HepG2 (cell line): ENCODE measurements at regions not wholly inside any gene's neighbourhood (a gene's known extent, or its start where the extent isn't known, plus 50 kb on each side); places are given as distances from the start of the nearest gene placed in this dataset.

Experiments
- ATAC-seq: fragments of 200-7000 bp; cut with Tn5 transposase; 3 replicates; pipeline ENCODE4 v1.9.1; 2020; ENCODE audit warnings: mild to moderate bottlenecking, moderate library complexity
- BruUV-seq: library from RNA; stranded (reverse); fragments of 400-500 nt; replicated peaks from 2 replicates; lab custom pipeline; 2021; lab: Mats Ljungman, UMichigan
- CTCF ChIA-PET: fragments of 300-600 bp; formaldehyde crosslinking; extraction: SDS; loops from one replicate; lab custom pipeline; 2021; ENCODE audit warnings: low total read pairs, inconsistent platforms, low intra/inter-chr PET ratio; lab: Yijun Ruan, JAX
- POLR2A ChIA-PET: fragments of 350-600 bp; sonication (Branson Sonifier 250); formaldehyde crosslinking; loops from one replicate; lab custom pipeline; 2020; ENCODE audit warnings: antibody characterized with exemption, inconsistent platforms; lab: Yijun Ruan, JAX
- DNase-seq: peaks from one replicate; pipeline ENCODE4 v3.0.0-alpha.2; 2015; ENCODE audit warnings: low spot score
- FAIRE-seq: peaks from 3 replicates; lab custom pipeline; 2011; peaks lifted over from hg19 to GRCh38; lab: Jason Lieb, UNC
- H2AFZ ChIP-seq: one replicate; pipeline ENCODE4 v1.6.1; 2011; ENCODE audit warnings: low read length, inconsistent platforms
- H3K27ac ChIP-seq: fragments of 300-600 bp; 3 replicates; pipeline ENCODE4 v1.8.0; 2011; ENCODE audit warnings: mixed run types, mild to moderate bottlenecking, mixed read lengths, low read length, inconsistent platforms; ENCODE audit not compliant: insufficient read depth; ENCODE audit errors: extremely low read length
- H3K27me3 ChIP-seq, 2 experiments: fragments of 200-600 bp in 1 of 2; 2 replicates in 1 of 2; 3 replicates in 1 of 2; pipeline versions ENCODE4 v1.6.0 to v1.8.0; 2011; ENCODE audit warnings: low read length in 2 of 2, mild to moderate bottlenecking in 2 of 2, moderate library complexity in 2 of 2, inconsistent platforms in 1 of 2; ENCODE audit not compliant: insufficient read depth in 2 of 2, control insufficient read depth in 1 of 2
- H3K36me3 ChIP-seq, 2 experiments: fragments of 200-600 bp in 1 of 2; replicated peaks in 1 of 2; 2 replicates in 1 of 2; 3 replicates in 1 of 2; pipeline versions ENCODE4 v1.5.1 to v1.8.0; 2011; ENCODE audit warnings: low read length in 2 of 2, inconsistent platforms in 1 of 2; ENCODE audit not compliant: insufficient read depth in 2 of 2, control insufficient read depth in 1 of 2
- H3K4me1 ChIP-seq: 2 replicates; pipeline ENCODE4 v1.5.1; 2012; ENCODE audit warnings: low read length, inconsistent platforms; ENCODE audit not compliant: insufficient read depth
- H3K4me2 ChIP-seq: 2 replicates; pipeline ENCODE4 v1.6.0; 2011; ENCODE audit warnings: low read depth, low read length, inconsistent platforms
- H3K4me3 ChIP-seq, 3 experiments: fragments of 200-600 bp in 1 of 3; sonication (generic), shearing (Covaris generic) in 1 of 3; replicated peaks in 1 of 3; 2 replicates each; pipeline ENCODE4 v1.5.1; 2011 to 2016; ENCODE audit warnings: low read length in 3 of 3, inconsistent platforms in 2 of 3, low read depth in 2 of 3, mild to moderate bottlenecking in 2 of 3, control low read depth in 1 of 3, mixed read lengths in 1 of 3; ENCODE audit not compliant: insufficient read depth in 1 of 3
- H3K79me2 ChIP-seq: one replicate; pipeline ENCODE4 v1.6.1; 2011; ENCODE audit warnings: low read length, inconsistent platforms; ENCODE audit not compliant: insufficient read depth
- H3K9ac ChIP-seq: 2 replicates; pipeline ENCODE4 v1.6.0; 2011; ENCODE audit warnings: mild to moderate bottlenecking, low read depth, low read length, inconsistent platforms; ENCODE audit not compliant: insufficient read depth
- H3K9me3 ChIP-seq: 2 replicates; pipeline ENCODE4 v1.5.1; 2012; ENCODE audit warnings: mild to moderate bottlenecking, low read length
- H4K20me1 ChIP-seq: 2 replicates; pipeline ENCODE4 v1.6.0; 2011; ENCODE audit warnings: inconsistent platforms, mild to moderate bottlenecking, low read length, moderate library complexity; ENCODE audit not compliant: insufficient read depth
- DPF2 ChIP-seq: sonication (generic); formaldehyde crosslinking; IDR thresholded peaks from 2 replicates; pipeline ENCODE4 v1.4.0; 2020; ENCODE audit warnings: mild to moderate bottlenecking, low read depth, missing genetic modification reagents, borderline replicate concordance
- GATA4 ChIP-seq: sonication (generic); IDR thresholded peaks from 2 replicates; pipeline ENCODE4 v1.6.1; 2016; ENCODE audit warnings: antibody characterized with exemption, low read depth, borderline replicate concordance
- JARID2 ChIP-seq: sonication (generic); formaldehyde crosslinking; IDR thresholded peaks from 2 replicates; pipeline ENCODE4 v1.8.1; 2023; ENCODE audit warnings: missing genetic modification reagents, inconsistent platforms; ENCODE audit not compliant: insufficient replicate concordance
- SIX1 ChIP-seq: sonication (generic); formaldehyde crosslinking; IDR thresholded peaks from 2 replicates; pipeline ENCODE4 v1.4.0; 2020; ENCODE audit warnings: missing genetic modification reagents, borderline replicate concordance
- ZNF660 ChIP-seq: sonication (generic); formaldehyde crosslinking; IDR thresholded peaks from 2 replicates; pipeline ENCODE4 v1.5.1; 2020; ENCODE audit warnings: mild to moderate bottlenecking, low read depth, missing genetic modification reagents, borderline replicate concordance
- ZSCAN30 ChIP-seq: sonication (generic); formaldehyde crosslinking; IDR thresholded peaks from 2 replicates; pipeline ENCODE4 v1.5.0; 2020; ENCODE audit warnings: mild to moderate bottlenecking, missing genetic modification reagents
- WGBS: methylation state at CpG from one replicate; pipeline ENCODE4 v1.1.6; 2017; ENCODE audit warnings: low lambda C conversion rate; 5-methylcytosine and 5-hydroxymethylcytosine counted together
- in situ Hi-C: cut with HindIII; loops from 2 replicates; pipeline ENCODE4 v1.10.0; 2017; ENCODE audit warnings: low pct_unique_long_range_greater_than_20kb; ENCODE audit not compliant: extremely low pct_ligation_motif_present
- intact Hi-C: fragments of 100-400 bp; cut with micrococcal nuclease; formaldehyde crosslinking; loops from one replicate; pipeline ENCODE4 v1.10.0; 2022; ENCODE audit not compliant: unreplicated experiment
- TF ChIP-seq, protein P1 (sequence below): sonication (generic); formaldehyde crosslinking; IDR thresholded peaks from 2 replicates; pipeline ENCODE4 v1.5.0; 2020; ENCODE audit warnings: mild to moderate bottlenecking, low read depth, missing genetic modification reagents, borderline replicate concordance
- TF ChIP-seq, protein P2 (sequence below): IDR thresholded peaks from 2 replicates; pipeline ENCODE4 v1.6.1; 2016; ENCODE audit warnings: missing biosample characterization, missing genetic modification reagents, low read depth

DNA sequence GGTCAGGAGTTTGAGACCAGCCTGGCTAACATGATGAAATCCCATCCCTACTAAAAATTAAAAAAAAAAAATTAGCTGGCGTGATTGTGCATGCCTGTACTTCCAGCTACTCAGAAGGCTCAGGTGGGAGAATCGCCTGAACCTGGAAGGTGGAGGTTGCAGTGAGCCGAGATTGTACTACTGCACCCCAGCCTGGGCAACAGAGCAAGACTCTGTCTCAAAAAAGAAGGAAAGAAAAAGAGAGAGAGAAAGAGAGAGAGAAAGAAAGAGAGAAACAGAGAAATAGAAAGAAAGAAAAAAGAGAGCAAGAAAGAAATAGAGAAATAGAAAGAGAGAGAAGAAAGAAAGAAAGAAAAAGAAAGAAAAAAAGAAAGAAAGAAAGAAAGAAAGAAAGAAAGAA, 292.8 kb upstream of the KLF6 start:
- H3K9ac ChIP-seq: no peak overlapping the region
- no peak overlapping the region for H3K27ac ChIP-seq
- 5% methylated on average over 3 of the region's 3 CpGs for WGBS
- CTCF ChIA-PET: no interaction called here
- no peaks in the 10 kb centered on the region for H3K79me2 ChIP-seq
- H3K4me3 ChIP-seq: no peak overlapping the region
- POLR2A ChIA-PET: no interaction called here
- TF ChIP-seq ZNF660 (CRISPR knock-in tag): no peak
- TF ChIP-seq, protein P1, sequence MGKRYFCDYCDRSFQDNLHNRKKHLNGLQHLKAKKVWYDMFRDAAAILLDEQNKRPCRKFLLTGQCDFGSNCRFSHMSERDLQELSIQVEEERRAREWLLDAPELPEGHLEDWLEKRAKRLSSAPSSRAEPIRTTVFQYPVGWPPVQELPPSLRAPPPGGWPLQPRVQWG (CRISPR knock-in tag): no peak
- TF ChIP-seq GATA4: no peak
- TF ChIP-seq SIX1: no peak
- TF ChIP-seq, protein P2, sequence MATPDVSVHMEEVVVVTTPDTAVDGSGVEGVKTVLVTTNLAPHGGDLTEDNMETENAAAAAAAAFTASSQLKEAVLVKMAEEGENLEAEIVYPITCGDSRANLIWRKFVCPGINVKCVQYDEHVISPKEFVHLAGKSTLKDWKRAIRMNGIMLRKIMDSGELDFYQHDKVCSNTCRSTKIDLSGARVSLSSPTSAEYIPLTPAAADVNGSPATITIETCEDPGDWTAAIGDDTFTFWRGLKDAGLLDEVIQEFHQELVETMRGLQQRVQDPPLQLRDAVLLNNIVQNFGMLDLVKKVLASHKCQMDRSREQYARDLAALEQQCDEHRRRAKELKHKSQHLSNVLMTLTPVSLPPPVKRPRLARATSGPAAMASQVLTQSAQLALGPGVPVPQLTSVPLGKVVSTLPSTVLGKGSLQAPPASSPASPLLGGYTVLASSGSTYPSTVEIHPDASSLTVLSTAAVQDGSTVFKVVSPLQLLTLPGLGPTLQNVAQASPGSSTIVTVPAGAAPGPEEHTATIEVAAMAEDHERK: no peak
- no peak for TF ChIP-seq DPF2
- TF ChIP-seq ZSCAN30 (CRISPR knock-in tag): no peak
- no peak for TF ChIP-seq JARID2 (CRISPR knock-in tag)
- no peak overlapping the region for H3K4me2 ChIP-seq
- intact Hi-C loops: no loop called here
- in situ Hi-C loops: no loop called here
- no peaks in the 10 kb centered on the region for H3K4me1 ChIP-seq
- no peaks in the 10 kb centered on the region for H3K36me3 ChIP-seq
- H3K9me3 ChIP-seq: no peaks in the 10 kb centered on the region
- BruUV-seq: no TSS peak
- H2AFZ ChIP-seq: no peak overlapping the region
- peaks cover 4 to 27% of the 10 kb centered on the region in 2 experiments; a peak in 4 of 5 replicates for H3K27me3 ChIP-seq
- DNase-seq (no peak), ATAC-seq (no peak), FAIRE-seq (no peak)
- no peaks in the 10 kb centered on the region for H4K20me1 ChIP-seq
